IPS-15b (cell line): ENCODE measurements at regions not wholly inside any gene's neighbourhood (a gene's known extent, or its start where the extent isn't known, plus 50 kb on each side); places are given as distances from the start of the nearest gene placed in this dataset.

ENCODE experiments used
- H3K27me3 ChIP-seq: one replicate; pipeline ENCODE4 v1.6.1; 2013; ENCODE audit warnings: low read length; ENCODE audit not compliant: control insufficient read depth, insufficient read depth
- H3K36me3 ChIP-seq: one replicate; pipeline ENCODE4 v1.6.1; 2013; ENCODE audit warnings: low read length; ENCODE audit not compliant: control insufficient read depth, insufficient read depth
- H3K4me1 ChIP-seq: one replicate; pipeline ENCODE4 v1.6.1; 2013; ENCODE audit warnings: mild to moderate bottlenecking, low read length; ENCODE audit not compliant: control insufficient read depth, insufficient read depth
- H3K4me3 ChIP-seq: one replicate; pipeline ENCODE4 v1.5.1; 2013; ENCODE audit warnings: low read depth, low read length
- H3K9ac ChIP-seq: one replicate; pipeline ENCODE4 v1.6.1; 2013; ENCODE audit warnings: low read depth, mild to moderate bottlenecking, low read length
- H3K9me3 ChIP-seq: one replicate; pipeline ENCODE4 v1.6.1; 2013; ENCODE audit warnings: mild to moderate bottlenecking, low read length; ENCODE audit not compliant: control insufficient read depth, insufficient read depth

DNA sequence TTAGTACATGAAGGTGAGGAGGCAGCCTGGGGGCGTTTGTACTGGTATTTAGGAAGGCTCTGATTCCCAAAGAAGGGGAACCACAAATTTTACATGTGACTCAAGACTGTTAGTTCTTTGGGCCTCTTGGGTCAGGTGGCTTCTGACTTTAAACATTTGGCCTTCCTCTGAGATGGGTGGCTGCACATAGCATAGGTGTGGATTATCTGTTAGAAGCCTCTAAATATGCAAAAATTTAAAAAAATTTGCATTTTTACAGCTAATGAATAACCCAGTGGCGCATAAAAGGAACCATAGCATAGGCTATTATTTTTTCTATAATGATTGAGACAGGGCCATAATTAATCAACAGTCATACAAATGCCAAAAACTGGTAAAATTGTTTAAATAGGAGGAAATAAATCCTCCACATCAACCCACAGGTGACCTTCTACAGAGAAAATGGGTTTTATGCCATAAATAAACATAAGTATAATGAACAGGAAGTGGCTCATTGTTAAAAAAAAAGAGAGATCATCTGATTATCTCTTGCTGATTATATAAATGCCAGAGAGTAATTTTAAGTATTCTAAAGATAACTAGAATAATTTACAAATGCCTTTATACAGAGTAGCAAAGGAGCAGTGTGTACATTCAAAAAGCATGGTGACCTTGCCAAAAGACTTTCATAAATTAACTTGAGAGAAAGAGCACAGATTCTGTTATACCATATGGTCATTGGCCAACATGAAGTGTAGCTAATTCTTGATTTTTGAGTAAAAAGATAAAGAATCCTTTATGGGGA is 284.2 kb upstream of the ATP2B1 start:
- Histone ChIP-seq H3K4me1 (no peaks in the 10 kb centered on the region), H3K9ac (no peak overlapping the region), H3K36me3 (no peaks in the 10 kb centered on the region), H3K27me3 (no peaks in the 10 kb centered on the region), H3K4me3 (no peak overlapping the region), H3K9me3 (no peaks in the 10 kb centered on the region)

DNA sequence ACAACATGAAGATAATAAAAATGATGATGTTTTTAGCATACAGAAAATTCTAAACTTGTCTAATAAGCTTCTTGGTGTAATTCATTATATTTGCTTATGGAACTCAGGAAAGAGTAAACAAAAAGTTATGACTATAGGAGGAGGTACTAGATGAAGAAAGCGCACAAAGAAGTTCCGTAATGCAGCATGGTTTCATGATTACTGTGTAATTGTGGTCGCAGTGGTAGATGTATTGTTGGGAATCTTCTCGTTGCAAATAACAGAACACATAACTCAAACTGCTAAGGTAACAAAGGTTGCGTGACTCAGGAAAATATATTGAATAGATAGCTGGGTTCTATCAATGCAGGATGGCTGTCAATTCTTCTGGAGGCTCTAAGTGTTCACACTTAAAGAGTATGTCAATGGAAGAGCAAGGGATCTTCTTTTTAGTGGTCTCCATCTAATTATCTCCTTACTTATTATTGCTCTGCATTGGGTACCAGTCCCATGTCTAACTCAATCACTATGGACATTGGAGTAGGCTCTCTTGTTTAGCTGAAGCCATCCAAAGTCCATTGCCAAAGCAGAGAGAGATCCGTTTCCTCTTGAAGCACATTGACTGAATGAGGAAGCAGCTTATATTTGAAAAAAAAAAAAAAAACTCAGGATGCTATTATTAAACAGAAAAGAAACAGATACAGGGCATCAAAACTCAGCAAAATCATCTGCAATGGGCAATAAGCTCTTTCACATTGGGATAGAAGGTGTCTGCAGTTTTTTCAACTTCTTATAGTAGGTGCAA is 283.4 kb upstream of the ATP2B1 start:
- Histone ChIP-seq H3K9me3 (no peaks in the 10 kb centered on the region), H3K4me1 (no peaks in the 10 kb centered on the region), H3K4me3 (no peak overlapping the region), H3K27me3 (no peaks in the 10 kb centered on the region), H3K9ac (no peak overlapping the region), H3K36me3 (no peaks in the 10 kb centered on the region)

DNA sequence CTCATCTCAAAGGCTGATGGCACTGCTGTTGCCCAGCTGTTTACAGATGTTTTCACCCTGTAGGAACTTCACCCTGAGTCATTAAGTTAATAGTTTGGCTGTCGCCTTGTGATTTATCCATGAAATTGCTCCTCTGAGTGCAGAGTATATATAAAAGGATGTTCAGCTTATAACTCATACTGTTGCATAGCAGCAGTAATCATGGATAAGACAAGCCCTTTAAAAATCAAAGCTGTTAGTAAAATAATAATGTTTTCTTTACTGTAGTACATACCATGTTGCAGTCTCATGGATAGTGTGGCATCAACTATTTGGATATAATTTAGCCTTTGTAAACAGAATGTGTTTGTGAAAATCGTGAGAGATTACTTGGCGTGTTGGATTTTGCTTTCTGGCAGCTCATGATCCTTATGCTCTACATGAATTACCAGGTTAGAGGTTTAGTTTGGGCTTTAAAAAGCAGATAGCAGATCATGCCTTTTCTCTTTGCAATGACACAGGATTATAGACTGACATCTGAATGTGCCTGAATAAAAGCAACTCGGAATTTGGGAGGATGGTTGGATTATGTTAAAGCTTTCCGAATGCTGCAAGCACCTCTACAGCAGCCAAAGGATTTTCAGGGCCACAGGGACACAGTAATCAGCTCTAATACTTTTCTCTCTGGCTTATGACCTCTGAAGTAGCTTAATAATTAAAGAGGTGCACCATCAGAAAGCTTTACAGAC is 279.7 kb upstream of the ATP2B1 start:
- no peaks in the 10 kb centered on the region for H3K9me3 ChIP-seq
- H3K4me1 ChIP-seq, result no peaks in the 10 kb centered on the region
- H3K36me3 ChIP-seq, result no peaks in the 10 kb centered on the region
- no peaks in the 10 kb centered on the region for H3K27me3 ChIP-seq
- H3K9ac ChIP-seq, result no peak overlapping the region
- H3K4me3 ChIP-seq, result no peak overlapping the region

DNA sequence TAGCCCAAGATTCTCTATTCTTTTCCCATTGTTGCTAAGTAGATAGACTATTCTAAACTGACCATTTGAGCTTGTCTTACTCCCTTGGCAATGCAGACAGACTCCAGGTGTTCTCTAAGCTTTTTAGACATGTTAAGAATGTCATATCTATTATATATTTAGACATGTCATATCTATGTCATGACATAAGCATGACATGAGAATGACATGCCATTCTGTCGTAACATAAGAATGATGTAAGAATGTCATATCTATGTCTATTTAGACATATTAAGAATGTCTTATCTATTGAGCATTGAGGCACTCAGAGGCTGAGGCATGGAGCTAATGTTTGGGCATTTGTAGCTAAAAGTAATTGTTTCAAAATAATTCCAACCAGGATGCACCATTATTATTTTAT is 277.3 kb upstream of the ATP2B1 start:
- Histone ChIP-seq H3K27me3 (no peaks in the 10 kb centered on the region), H3K9me3 (no peaks in the 10 kb centered on the region), H3K4me3 (no peak overlapping the region), H3K36me3 (no peaks in the 10 kb centered on the region), H3K4me1 (no peaks in the 10 kb centered on the region), H3K9ac (no peak overlapping the region)

DNA sequence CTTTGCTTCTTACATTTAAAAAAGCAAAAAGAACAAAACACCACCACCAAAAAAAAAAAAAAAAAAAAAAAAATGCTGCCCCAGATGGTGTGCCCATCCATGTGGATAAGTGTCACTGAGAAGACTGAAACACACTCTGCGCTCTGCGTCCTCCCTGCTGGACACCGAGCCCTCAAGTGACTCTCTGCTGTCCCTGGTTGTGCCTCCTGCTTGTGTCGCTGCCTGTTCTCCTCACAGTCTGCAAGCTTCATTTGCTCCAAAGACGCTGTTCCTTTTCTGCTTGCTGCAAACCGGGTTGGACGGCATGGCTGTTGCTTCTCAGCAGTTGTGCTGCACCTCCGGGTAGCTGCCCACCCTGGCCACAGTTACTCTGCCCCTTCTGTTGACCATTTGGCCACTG is 276.2 kb upstream of the ATP2B1 start:
- Histone ChIP-seq H3K9ac (no peak overlapping the region), H3K4me1 (no peaks in the 10 kb centered on the region), H3K9me3 (no peaks in the 10 kb centered on the region), H3K4me3 (no peak overlapping the region), H3K36me3 (no peaks in the 10 kb centered on the region), H3K27me3 (no peaks in the 10 kb centered on the region)

DNA sequence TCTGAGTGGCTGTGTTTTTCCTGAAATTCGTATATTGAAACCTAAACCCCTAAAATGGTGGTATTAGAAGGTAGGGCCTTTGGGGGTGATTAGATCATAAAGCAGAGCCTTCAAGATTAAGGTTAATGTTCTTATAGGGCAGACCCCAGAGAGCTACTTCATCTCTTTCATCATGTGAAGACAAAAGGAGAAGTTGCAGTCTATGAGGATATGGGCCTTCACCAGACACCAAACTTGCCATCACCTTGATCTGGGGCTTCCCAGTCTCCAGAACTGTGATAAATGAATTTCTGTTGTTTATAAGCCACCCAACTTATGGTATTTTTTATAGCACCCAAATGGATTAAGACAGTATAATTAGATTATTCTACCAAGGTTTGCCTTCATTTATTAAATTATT is 275.0 kb upstream of the ATP2B1 start:
- Histone ChIP-seq H3K4me3 (no peak overlapping the region), H3K36me3 (no peaks in the 10 kb centered on the region), H3K4me1 (no peaks in the 10 kb centered on the region), H3K27me3 (no peaks in the 10 kb centered on the region), H3K9me3 (no peaks in the 10 kb centered on the region), H3K9ac (no peak overlapping the region)

DNA sequence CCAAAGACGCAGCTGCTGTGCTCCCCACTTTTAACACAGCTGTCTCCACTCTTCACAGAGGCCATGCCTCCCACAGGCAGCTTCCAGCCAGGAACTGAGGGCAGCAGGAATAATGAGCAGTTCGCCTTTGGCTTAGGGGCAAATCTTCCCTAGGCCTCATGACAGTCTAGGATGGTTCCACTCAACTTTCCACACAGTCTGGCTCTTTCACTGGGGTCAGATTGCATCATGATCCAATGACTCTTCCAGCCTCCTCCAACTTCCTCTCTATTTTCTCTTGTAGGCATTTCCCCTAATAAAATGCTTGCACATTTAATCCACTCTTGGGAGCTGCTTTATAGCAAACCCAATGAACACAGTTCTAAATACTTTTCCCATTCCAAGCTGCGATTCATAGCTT is 271.6 kb upstream of the ATP2B1 start:
- Histone ChIP-seq H3K27me3 (no peaks in the 10 kb centered on the region), H3K9me3 (no peaks in the 10 kb centered on the region), H3K4me3 (no peak overlapping the region), H3K9ac (no peak overlapping the region), H3K36me3 (no peaks in the 10 kb centered on the region), H3K4me1 (no peaks in the 10 kb centered on the region)

DNA sequence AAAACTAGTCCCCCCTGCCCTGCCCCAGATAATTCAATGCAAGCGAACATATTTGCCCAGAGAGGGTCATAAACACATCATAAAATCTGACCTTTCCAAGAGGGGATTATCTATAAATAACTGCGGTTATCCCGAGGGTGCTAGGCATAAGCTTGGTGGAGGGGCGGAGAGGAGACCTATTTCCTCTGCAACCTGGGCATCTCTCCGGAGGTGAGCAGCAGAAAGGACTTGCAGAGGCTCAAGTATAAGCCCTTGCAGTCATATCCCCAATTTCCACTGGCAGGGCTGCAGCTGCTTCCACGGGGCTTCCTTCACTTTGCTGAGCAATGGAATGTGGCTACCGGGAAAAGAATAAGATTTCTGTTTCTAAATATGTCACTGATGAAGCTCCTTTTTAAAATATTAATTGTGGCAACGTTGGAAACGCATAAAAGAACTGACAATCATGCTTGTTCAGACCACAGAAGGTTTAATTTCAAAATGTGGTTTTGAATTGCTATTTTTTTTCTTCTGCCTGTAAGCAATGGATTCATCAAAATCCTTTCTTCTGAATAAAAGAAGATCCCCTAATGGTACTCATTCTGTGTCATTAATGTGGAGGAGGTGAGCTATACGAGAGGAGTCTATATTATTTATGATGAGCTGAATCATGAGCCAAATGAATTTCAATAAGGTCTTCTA is 268.9 kb upstream of the ATP2B1 start:
- Histone ChIP-seq H3K4me3 (no peak overlapping the region), H3K4me1 (no peaks in the 10 kb centered on the region), H3K9me3 (no peaks in the 10 kb centered on the region), H3K9ac (no peak overlapping the region), H3K27me3 (no peaks in the 10 kb centered on the region), H3K36me3 (no peaks in the 10 kb centered on the region)

DNA sequence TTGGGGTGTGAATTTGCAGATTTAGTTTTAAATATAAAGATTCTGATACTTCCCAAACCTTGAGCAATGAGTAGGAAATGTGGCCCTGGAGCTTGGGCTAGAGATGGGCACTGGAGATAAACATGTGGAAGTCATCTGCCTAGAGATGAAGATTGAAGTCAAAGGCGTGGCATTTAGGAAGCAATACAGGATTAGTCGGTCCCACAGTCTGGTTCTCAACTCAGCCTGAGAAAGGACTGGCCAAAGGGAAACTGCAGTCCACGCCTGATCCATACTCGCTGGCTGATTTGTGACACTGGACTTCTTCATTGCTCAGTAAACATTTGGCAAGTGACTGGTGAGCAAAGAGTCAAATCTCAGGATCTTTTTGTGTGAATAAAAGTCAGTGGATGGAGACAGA is 268.2 kb upstream of the ATP2B1 start:
- Histone ChIP-seq H3K27me3 (no peaks in the 10 kb centered on the region), H3K36me3 (no peaks in the 10 kb centered on the region), H3K9ac (no peak overlapping the region), H3K4me1 (no peaks in the 10 kb centered on the region), H3K4me3 (no peak overlapping the region), H3K9me3 (no peaks in the 10 kb centered on the region)

DNA sequence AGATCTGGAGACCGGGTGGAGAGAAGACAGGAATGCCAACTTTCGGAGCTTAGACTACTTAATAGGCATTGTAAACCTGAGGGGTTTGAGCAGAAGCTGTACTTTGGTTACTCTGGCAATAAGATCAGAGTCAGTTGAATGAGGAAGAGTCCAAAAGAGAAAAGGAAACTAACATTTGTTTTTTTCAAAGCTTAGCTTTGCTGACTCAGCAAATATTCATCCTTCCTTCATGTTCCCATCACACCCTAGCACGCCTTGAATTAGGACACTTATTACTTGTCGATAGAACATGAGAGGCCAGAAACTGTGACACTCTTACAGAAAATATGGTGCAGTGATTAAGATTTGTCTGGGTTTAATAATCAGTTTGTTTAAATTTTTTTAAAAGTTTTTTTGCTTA is 266.9 kb upstream of the ATP2B1 start:
- Histone ChIP-seq H3K9ac (no peak overlapping the region), H3K36me3 (no peaks in the 10 kb centered on the region), H3K4me3 (no peak overlapping the region), H3K4me1 (no peaks in the 10 kb centered on the region), H3K9me3 (no peaks in the 10 kb centered on the region), H3K27me3 (no peaks in the 10 kb centered on the region)

DNA sequence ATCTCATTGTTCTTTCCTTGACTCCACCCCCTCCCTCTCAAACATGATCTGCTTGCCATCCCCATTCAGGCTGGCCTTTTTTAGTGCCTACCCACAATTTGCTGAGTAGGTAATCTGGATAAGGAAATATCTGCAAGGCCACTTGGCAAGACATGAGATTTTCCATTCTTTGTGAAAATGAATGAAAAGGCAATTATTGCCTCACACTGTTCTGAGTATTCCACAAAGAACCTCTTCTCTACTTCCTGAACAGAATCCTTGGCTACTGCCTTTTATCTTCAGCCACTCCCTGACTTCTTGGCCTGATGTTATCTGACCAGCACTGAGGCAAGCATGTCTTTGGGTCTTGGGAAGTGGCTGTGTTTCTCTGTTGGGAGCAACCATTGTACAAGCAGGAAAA is 263.2 kb upstream of the ATP2B1 start:
- Histone ChIP-seq H3K9me3 (no peaks in the 10 kb centered on the region), H3K27me3 (no peaks in the 10 kb centered on the region), H3K36me3 (no peaks in the 10 kb centered on the region), H3K4me3 (no peak overlapping the region), H3K9ac (no peak overlapping the region), H3K4me1 (no peaks in the 10 kb centered on the region)
